ENCODE measurements at regions not wholly inside any gene's neighbourhood (a gene's known extent, or its start where the extent isn't known, plus 50 kb on each side); places are given as distances from the start of the nearest gene placed in this dataset.
A peak's percentile ranks its signal among the peaks of the same experiment; 100 is the strongest.

DNA sequence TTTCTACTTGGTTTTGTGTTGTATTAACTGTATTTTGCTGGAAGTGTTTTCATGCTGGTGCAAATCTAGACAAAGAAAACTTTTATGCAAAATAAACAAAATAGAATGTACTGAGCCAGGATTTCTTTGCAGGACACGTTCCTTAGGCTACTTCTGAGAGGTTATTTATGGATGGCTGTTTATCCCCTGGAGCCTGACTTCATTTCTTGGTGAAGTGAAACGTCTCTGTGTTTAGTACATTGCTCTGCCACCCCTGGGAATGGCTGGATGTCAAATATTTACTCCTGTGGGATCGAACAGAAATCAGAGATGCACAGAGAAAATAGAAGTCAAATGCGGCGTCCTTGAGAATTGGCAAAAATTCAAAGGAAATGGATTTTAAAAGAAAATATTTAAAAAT lies 327.1 kb upstream of the MPDZ start:
- Histone ChIP-seq H3K27me3 (ENCODE audit: control insufficient read depth in 2 of 2, insufficient read depth in 2 of 2, low read length in 2 of 2) (no peaks in the 10 kb centered on the region), H3K36me3 (ENCODE audit: control insufficient read depth in 2 of 2, extremely low read depth in 1 of 2, insufficient read depth in 2 of 2, low read length in 2 of 2) (no peaks in the 10 kb centered on the region), H3K9me3 (replicated peaks; ENCODE audit: control insufficient read depth, insufficient read depth, low read length) (no peaks in the 10 kb centered on the region), H3K4me3 (replicated peaks in 1 of 3; ENCODE audit: insufficient read depth in 1 of 3, low read depth in 1 of 3, low read length in 3 of 3) (no peak overlapping the region), H2AFZ (ENCODE audit: low read depth, low read length) (no peak overlapping the region), H3K4me2 (ENCODE audit: insufficient read depth, low read length) (no peak overlapping the region), H4K20me1 (replicated peaks; ENCODE audit: control insufficient read depth, extremely low read depth, insufficient read depth, low read length) (no peaks in the 10 kb centered on the region), H3K79me2 (ENCODE audit: control insufficient read depth, insufficient read depth, low read length) (no peaks in the 10 kb centered on the region), H3K4me1 (ENCODE audit: control insufficient read depth, extremely low read depth, insufficient read depth, low read length) (peaks cover 18% of the 10 kb centered on the region), H3K9me1 (replicated peaks; ENCODE audit: control insufficient read depth, extremely low read depth, insufficient read depth, low read length) (no peaks in the 10 kb centered on the region), H3K27ac (ENCODE audit: insufficient read depth, low read depth, low read length) (no peak overlapping the region), H3K9ac (replicated peaks; ENCODE audit: extremely low read depth, insufficient read depth, low read length) (no peak overlapping the region)
- FAIRE-seq = no peak
- no peak for DNase-seq (ENCODE audit: low read depth, low spot score)
- dilution Hi-C loops (cut with MboI; ENCODE audit: extremely low pct_ligation_motif_present, low sequenced_read_pairs) (no loop called here), intact Hi-C loops (cut with micrococcal nuclease) (loop anchor here (10.0 kb wide), 1 partner anchor 798 kb away; no protein-coding TSS in a partner anchor)
- ChIA-PET CTCF (no interaction called here), POLR2A (no interaction called here)
- no TSS peak for BruUV-seq (replicated peaks)
- no peak for TF ChIP-seq EZH2 (IDR thresholded peaks at IDR 0.05; ENCODE audit: borderline replicate concordance, low read depth, low read length, severe bottlenecking)

DNA sequence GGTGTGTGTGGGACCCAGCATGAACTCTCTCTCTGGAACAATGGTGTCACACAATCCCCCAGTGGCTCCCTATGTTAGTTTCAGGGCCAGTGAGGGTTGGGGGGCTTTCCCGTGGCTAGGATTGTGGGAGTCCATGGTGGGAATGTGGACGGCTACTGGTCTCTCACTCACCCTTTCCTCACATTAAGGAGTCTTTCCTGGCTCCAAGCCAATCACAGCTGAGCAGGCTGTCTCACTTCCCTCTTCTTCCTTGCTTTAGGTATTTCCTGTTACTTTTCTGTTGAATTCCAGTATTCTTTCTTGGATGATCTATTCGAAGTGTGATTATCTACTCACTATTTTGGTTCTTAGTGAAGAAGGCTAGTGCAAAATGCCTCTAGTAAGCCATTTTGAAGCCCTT lies 324.4 kb upstream of the MPDZ start:
- FAIRE-seq = peak; percentile 77
- H3K36me3 ChIP-seq (ENCODE audit: control insufficient read depth in 2 of 2, extremely low read depth in 1 of 2, insufficient read depth in 2 of 2, low read length in 2 of 2) = no peaks in the 10 kb centered on the region
- intact Hi-C loops (cut with micrococcal nuclease) (loop anchor here (10.0 kb wide), 1 partner anchor 801 kb away; no protein-coding TSS in a partner anchor), dilution Hi-C loops (cut with MboI; ENCODE audit: extremely low pct_ligation_motif_present, low sequenced_read_pairs) (no loop called here)
- H3K4me2 ChIP-seq (ENCODE audit: insufficient read depth, low read length) = peak overlapping the region; percentile 37
- ChIA-PET CTCF (no interaction called here), POLR2A (no interaction called here)
- TF ChIP-seq, protein P1, sequence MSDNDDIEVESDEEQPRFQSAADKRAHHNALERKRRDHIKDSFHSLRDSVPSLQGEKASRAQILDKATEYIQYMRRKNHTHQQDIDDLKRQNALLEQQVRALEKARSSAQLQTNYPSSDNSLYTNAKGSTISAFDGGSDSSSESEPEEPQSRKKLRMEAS (IDR thresholded peaks at IDR 0.05; ENCODE audit: insufficient read depth, insufficient read length) = no peak
- no peak overlapping the region for H3K9ac ChIP-seq (replicated peaks; ENCODE audit: extremely low read depth, insufficient read depth, low read length)
- H3K9me1 ChIP-seq (replicated peaks; ENCODE audit: control insufficient read depth, extremely low read depth, insufficient read depth, low read length) = no peaks in the 10 kb centered on the region
- no peak overlapping the region for H3K4me3 ChIP-seq (replicated peaks in 1 of 3; ENCODE audit: insufficient read depth in 1 of 3, low read depth in 1 of 3, low read length in 3 of 3)
- H3K4me1 ChIP-seq (ENCODE audit: control insufficient read depth, extremely low read depth, insufficient read depth, low read length) = peaks cover 18% of the 10 kb centered on the region
- no peaks in the 10 kb centered on the region for H3K79me2 ChIP-seq (ENCODE audit: control insufficient read depth, insufficient read depth, low read length)
- H3K27me3 ChIP-seq (ENCODE audit: control insufficient read depth in 2 of 2, insufficient read depth in 2 of 2, low read length in 2 of 2) = no peaks in the 10 kb centered on the region
- peak overlapping the region; percentile 5 for H3K27ac ChIP-seq (ENCODE audit: insufficient read depth, low read depth, low read length)
- BruUV-seq (replicated peaks) = no TSS peak
- no peaks in the 10 kb centered on the region for H3K9me3 ChIP-seq (replicated peaks; ENCODE audit: control insufficient read depth, insufficient read depth, low read length)
- no peaks in the 10 kb centered on the region for H4K20me1 ChIP-seq (replicated peaks; ENCODE audit: control insufficient read depth, extremely low read depth, insufficient read depth, low read length)
- peak; percentile 82 for DNase-seq (ENCODE audit: low read depth, low spot score)
- H2AFZ ChIP-seq (ENCODE audit: low read depth, low read length) = peak overlapping the region; percentile 51

All from endothelial cell of umbilical vein (primary cell).